Uterus (tissue), 2 donors: ENCODE measurements at regions not wholly inside any gene's neighbourhood (a gene's known extent, or its start where the extent isn't known, plus 50 kb on each side); places are given as distances from the start of the nearest gene placed in this dataset.

ENCODE experiments used
- POLR2A ChIP-seq, 2 donors: fragments of 450-650 bp; IDR thresholded peaks; one replicate each; pipeline ENCODE4 v1.6.1; 2016; ENCODE audit warnings: antibody characterized with exemption in 2 of 2, mild to moderate bottlenecking in 1 of 2, moderate library complexity in 1 of 2
- TF ChIP-seq, protein P1 (sequence below), 4 experiments: fragments of 200-600 bp in 2 of 4; fragments of 450-650 bp in 2 of 4; sonication (generic) in 2 of 4; IDR thresholded peaks; one replicate each; pipeline ENCODE4 v1.5.1; 2016 to 2019; ENCODE audit warnings: antibody characterized with exemption in 4 of 4, mild to moderate bottlenecking in 2 of 4, moderate library complexity in 1 of 4

DNA sequence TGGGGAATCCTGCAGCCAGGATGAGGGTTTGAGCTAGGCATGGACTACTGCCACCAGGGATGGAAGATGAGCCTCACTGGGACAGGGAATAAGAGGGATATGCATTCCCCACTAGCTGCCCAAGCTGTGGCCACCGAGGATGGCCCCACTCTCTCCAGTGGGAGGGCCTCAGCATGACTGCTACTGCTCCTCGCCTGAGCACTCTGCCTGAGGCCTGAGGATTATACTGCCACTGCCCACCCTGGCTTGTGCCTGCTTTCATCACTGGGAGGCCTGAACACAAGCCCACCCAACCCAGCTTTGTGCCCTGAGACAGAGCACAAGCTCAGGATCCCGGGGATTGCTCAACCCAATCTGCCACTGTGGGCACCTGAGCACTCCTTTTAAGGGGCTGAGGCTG is 425.6 kb downstream of the RASEF start:
- TF ChIP-seq, protein P1, sequence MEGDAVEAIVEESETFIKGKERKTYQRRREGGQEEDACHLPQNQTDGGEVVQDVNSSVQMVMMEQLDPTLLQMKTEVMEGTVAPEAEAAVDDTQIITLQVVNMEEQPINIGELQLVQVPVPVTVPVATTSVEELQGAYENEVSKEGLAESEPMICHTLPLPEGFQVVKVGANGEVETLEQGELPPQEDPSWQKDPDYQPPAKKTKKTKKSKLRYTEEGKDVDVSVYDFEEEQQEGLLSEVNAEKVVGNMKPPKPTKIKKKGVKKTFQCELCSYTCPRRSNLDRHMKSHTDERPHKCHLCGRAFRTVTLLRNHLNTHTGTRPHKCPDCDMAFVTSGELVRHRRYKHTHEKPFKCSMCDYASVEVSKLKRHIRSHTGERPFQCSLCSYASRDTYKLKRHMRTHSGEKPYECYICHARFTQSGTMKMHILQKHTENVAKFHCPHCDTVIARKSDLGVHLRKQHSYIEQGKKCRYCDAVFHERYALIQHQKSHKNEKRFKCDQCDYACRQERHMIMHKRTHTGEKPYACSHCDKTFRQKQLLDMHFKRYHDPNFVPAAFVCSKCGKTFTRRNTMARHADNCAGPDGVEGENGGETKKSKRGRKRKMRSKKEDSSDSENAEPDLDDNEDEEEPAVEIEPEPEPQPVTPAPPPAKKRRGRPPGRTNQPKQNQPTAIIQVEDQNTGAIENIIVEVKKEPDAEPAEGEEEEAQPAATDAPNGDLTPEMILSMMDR (IDR thresholded peaks at IDR 0.05) = no peak
- TF ChIP-seq POLR2A (IDR thresholded peaks at IDR 0.05) = no peak
